GM12875 (cell line): ENCODE measurements at regions not wholly inside any gene's neighbourhood (a gene's known extent, or its start where the extent isn't known, plus 50 kb on each side); places are given as distances from the start of the nearest gene placed in this dataset.

Experiments used
- H3K4me3 ChIP-seq: one replicate; pipeline ENCODE4 v1.5.1; 2011; ENCODE audit warnings: low read depth, low read length, control low read depth
- TF ChIP-seq, protein P1 (sequence below): IDR thresholded peaks from 2 replicates; pipeline ENCODE4 v1.5.1; 2011; ENCODE audit warnings: low read depth, mild to moderate bottlenecking, control low read depth, inconsistent platforms, low read length, moderate library complexity, borderline replicate concordance; ENCODE audit not compliant: insufficient read depth

DNA sequence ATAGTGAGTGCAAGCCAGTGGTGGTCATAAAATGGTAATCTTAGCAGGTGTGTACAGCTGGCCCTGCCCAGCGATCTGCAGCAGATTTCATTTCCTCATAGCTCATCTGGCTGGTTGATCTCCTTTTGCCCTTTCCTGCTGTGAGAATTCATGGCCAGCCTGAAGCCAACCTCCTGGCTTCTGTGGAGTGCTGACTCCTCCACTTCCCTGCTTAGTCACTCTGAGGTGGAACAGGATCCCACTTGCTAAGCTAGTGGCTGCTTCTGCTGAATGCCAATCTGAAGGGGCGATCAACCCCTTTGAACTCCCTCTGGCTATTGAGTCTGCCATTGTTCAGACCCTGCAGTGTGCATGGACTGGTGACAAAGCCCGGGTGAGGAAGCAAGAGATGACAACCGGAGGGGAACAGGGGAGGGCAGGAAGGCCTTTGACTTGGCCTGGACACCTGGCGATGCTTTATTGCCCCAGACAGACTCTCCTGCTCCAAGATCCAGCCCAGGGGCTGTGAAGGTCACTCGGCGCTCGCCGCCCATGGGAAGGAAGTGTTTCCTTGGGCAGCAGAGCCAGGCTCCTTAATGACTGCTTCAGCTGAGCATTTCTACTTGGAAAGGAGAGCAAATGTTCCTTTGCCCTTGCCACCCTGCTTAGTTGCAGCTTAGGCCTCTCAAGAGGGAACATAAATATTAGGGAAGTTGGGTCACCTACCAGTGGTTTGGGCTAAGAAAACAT is 341.1 kb downstream of the ZSWIM6 start:
- H3K4me3 ChIP-seq: no peak overlapping the region
- TF ChIP-seq, protein P1, sequence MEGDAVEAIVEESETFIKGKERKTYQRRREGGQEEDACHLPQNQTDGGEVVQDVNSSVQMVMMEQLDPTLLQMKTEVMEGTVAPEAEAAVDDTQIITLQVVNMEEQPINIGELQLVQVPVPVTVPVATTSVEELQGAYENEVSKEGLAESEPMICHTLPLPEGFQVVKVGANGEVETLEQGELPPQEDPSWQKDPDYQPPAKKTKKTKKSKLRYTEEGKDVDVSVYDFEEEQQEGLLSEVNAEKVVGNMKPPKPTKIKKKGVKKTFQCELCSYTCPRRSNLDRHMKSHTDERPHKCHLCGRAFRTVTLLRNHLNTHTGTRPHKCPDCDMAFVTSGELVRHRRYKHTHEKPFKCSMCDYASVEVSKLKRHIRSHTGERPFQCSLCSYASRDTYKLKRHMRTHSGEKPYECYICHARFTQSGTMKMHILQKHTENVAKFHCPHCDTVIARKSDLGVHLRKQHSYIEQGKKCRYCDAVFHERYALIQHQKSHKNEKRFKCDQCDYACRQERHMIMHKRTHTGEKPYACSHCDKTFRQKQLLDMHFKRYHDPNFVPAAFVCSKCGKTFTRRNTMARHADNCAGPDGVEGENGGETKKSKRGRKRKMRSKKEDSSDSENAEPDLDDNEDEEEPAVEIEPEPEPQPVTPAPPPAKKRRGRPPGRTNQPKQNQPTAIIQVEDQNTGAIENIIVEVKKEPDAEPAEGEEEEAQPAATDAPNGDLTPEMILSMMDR: no peak

DNA sequence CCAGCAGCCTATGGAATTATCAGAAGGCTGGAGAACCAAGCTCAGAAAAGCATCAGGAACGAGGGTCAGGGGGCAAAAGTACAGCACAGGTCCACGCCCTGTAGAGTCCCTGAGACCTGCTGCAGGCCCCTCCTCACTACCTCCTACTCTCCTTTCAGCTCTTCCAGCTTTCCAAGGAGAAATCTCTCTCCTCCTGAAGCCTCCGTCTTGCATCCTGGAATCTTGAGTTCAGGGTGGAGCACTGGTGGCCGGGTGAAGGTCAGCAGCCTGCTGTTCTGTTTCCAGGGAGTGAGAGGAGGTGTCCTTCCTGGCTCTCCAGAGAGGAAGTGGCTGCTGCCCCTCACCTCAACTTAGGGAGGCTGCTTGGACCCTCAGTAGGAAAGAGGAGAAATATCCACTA is 342.3 kb downstream of the ZSWIM6 start:
- no peak overlapping the region for H3K4me3 ChIP-seq
- TF ChIP-seq, protein P1: no peak

DNA sequence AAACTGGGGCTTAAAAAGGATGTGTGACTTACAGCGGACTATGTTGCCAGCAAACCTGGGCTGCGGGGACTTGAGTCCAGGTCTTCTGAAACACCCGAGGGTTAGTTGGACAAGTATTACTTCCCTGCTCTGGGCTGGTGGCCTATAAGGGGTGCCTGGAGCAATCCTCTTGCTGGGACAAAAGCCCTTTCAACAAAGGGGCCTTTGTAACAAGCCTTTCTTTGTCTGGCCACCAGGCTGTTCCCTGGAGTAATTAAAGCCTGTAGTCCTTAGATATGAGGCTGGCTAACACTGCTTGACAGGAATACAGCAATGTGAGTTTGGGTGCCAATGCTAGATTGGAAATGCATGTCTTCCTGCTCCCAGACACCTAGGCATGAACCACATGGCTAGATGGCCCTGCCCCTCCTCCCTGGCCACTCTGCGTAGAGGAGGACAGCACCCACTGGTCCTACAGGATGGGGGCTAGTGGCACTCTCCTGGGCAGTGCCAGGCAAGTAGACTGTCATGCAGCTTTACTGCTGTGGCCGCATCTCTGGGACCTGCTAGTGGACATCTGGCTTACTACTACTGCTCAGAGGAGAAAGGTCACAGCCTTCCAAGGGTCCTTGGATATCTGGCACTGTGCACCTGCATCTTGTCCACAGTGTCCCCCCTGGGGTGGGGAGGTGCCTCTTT is 343.1 kb downstream of the ZSWIM6 start:
- TF ChIP-seq, protein P1: no peak
- no peak overlapping the region for H3K4me3 ChIP-seq

- TF ChIP-seq, protein P1: no peak
- H3K4me3 ChIP-seq: no peak overlapping the region
These were observed 345.2 kb downstream of the ZSWIM6 start for GRCh38 chr5:61677220-61677619.

GRCh38 chr5:61678966-61679365 is 346.9 kb downstream of the ZSWIM6 start:
- H3K4me3 ChIP-seq: no peak overlapping the region
- TF ChIP-seq, protein P1: no peak

- H3K4me3 ChIP-seq: no peak overlapping the region
- TF ChIP-seq, protein P1: no peak
These were observed 347.5 kb downstream of the ZSWIM6 start for GRCh38 chr5:61679562-61679961.

GRCh38 chr5:61680247-61680646 is 348.2 kb downstream of the ZSWIM6 start:
- TF ChIP-seq, protein P1: no peak
- no peak overlapping the region for H3K4me3 ChIP-seq
